OCI-LY7 (cell line): ENCODE measurements at regions not wholly inside any gene's neighbourhood (a gene's known extent, or its start where the extent isn't known, plus 50 kb on each side); places are given as distances from the start of the nearest gene placed in this dataset.

Experiments
- EZH2phosphoT487 ChIP-seq: fragments of 200-600 bp; sonication (generic); IDR thresholded peaks from 2 replicates; pipeline ENCODE4 v1.6.1; 2018; ENCODE audit warnings: low read depth, borderline replicate concordance, mild to moderate bottlenecking, mixed run types, antibody characterized with exemption, low read length, moderate library complexity, mixed read lengths
- TF ChIP-seq, protein P1 (sequence below): fragments of 200-600 bp; sonication (generic); conservative IDR thresholded peaks from 2 replicates; pipeline ENCODE4 v1.5.1; 2014; ENCODE audit warnings: mild to moderate bottlenecking, antibody characterized with exemption, low read length, moderate library complexity, mixed read lengths

DNA sequence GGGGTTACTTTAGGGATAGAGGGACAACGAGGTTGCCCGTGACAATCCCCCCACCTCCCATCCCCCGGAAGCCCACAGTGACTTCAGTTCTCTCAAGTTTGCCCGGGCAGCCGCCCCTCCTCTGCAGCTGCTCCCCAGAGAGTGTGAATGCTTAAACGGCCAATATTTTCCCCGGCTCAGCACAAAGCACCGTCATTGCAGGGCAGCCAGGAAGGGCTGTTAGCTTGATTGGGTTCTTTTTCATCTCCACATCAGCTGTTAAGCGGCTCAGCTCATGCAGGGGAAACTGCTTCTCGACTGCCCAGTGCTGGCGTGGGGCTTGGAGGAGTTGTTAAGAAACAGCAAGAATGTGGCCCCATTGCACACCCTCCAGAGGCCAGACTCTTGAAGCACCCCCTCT lies 120.5 kb upstream of the NCOR2 start:
- TF ChIP-seq, protein P1, sequence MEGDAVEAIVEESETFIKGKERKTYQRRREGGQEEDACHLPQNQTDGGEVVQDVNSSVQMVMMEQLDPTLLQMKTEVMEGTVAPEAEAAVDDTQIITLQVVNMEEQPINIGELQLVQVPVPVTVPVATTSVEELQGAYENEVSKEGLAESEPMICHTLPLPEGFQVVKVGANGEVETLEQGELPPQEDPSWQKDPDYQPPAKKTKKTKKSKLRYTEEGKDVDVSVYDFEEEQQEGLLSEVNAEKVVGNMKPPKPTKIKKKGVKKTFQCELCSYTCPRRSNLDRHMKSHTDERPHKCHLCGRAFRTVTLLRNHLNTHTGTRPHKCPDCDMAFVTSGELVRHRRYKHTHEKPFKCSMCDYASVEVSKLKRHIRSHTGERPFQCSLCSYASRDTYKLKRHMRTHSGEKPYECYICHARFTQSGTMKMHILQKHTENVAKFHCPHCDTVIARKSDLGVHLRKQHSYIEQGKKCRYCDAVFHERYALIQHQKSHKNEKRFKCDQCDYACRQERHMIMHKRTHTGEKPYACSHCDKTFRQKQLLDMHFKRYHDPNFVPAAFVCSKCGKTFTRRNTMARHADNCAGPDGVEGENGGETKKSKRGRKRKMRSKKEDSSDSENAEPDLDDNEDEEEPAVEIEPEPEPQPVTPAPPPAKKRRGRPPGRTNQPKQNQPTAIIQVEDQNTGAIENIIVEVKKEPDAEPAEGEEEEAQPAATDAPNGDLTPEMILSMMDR: no peak
- no peak for TF ChIP-seq EZH2phosphoT487
